ENCODE measurements at regions not wholly inside any gene's neighbourhood (a gene's known extent, or its start where the extent isn't known, plus 50 kb on each side); places are given as distances from the start of the nearest gene placed in this dataset.

GRCh38 chr3:197427021-197427420, 128.6 kb upstream of the DLG1 start:
- TF ChIP-seq HNRNPH1 (optimal IDR thresholded peaks at IDR 0.05; ENCODE audit: low read depth, low read length) (no peak), ZBTB25 (CRISPR knock-in tag; IDR thresholded peaks at IDR 0.05) (no peak), CTCF (CRISPR knock-in tag; IDR thresholded peaks at IDR 0.05) (no peak), ZNF235 (CRISPR knock-in tag; IDR thresholded peaks at IDR 0.05; ENCODE audit: borderline replicate concordance) (no peak), TP53 (CRISPR knock-in tag; conservative IDR thresholded peaks at IDR 0.05) (no peak), STAT6 (CRISPR knock-in tag; IDR thresholded peaks at IDR 0.05; ENCODE audit: borderline replicate concordance) (no peak)

Measured in HepG2 (cell line).